Skeletal muscle cell (primary cell): ENCODE measurements at regions not wholly inside any gene's neighbourhood (a gene's known extent, or its start where the extent isn't known, plus 50 kb on each side); places are given as distances from the start of the nearest gene placed in this dataset.

ENCODE experiments used
- DNase-seq: peaks from one replicate; pipeline ENCODE4 v3.0.0-alpha.2; 2010; ENCODE audit warnings: low read depth
- H3K4me3 ChIP-seq: 2 replicates; pipeline ENCODE4 v1.5.1; 2011; ENCODE audit warnings: low read depth, mild to moderate bottlenecking, control low read depth, low read length, moderate library complexity

DNA sequence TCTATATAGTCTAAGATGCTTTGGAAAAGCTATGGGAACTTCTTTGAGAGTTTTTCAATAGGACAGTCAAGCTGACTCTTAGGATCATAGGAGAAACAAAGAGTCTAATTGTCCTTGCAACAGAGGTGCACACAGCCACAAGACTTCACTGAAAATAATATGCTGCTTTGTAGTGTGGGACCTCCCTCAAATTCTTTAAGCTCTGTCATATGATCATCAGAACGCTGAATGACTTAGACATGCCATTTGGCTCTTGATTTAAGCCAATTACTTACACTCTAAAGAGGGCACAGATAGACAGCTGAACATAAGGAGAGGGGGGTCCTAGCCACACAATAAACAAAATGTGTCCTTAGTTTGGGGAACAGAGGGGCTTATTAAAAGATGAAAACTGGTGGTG lies 818.7 kb upstream of the GJE1 start:
- H3K4me3 ChIP-seq: no peak overlapping the region
- DNase-seq: no peak

DNA sequence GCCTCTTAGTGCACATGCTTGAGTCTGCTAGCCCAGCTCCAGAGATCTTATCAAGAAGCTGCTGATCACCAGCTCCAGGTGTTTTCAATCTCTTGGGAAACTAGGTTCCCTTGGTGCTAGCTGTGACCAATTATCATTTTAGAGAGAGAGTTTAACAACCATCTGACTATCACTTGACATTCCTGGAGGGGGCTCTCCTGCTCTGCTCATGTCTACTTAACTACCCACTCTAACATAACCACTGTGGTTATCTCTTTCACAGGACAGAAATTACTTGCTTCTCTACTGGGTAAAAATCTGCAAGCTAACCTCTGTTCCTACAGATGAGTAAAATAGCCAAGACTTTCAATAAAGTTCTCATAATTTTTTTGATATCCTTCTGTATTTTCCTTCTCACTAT lies 823.4 kb upstream of the GJE1 start:
- no peak overlapping the region for H3K4me3 ChIP-seq
- DNase-seq: no peak

DNA sequence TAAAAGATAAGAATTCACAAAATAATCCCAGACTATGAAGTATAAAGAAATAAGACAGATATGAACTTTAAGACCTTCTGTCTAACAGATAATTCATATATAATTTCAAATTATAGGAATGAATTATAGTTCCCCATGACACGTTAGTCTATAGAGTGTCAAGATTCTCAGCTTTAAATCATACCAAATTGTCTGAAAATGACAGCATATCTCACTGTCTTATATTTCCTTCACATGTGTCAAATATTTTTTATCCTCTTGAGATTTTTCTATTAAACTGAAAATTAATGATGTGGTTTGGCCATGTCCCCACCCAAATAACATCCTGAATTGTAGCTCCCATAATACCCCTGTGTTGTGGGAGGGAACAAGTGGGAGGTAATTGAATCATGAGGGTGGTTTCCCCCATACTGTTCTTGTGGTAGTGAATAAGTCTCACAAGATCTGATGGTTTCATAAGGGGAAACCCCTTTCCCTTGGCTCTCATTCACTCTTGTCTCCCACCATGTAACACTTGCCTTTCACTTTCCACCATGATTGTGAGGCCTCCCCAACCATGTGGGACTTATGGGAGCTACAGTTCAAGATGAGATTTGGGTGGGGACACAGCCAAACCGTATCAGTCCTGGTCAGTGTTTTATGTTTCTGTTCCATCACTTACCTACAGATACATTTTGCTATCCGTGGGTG lies 825.3 kb upstream of the GJE1 start:
- DNase-seq: no peak
- H3K4me3 ChIP-seq: no peak overlapping the region

DNA sequence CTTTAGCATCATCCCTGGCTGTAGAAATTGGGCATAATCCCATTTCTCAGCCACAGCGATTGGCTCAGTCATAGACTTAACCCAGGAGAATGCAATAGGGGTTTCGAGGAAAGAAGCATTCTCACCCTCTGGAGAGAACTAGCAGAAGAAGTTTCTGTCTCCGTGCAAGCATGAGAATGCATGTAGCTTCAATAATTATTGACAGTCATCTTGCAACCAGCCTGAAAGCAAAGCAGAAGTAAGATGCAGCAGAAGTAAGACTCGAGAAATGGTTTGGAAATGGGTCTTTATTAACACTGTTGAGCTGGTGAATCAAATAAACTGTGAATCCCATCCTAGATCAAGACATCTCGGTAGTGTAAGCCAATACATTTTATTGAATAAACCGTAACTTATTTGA lies 828.8 kb upstream of the GJE1 start:
- no peak for DNase-seq
- H3K4me3 ChIP-seq: no peak overlapping the region

DNA sequence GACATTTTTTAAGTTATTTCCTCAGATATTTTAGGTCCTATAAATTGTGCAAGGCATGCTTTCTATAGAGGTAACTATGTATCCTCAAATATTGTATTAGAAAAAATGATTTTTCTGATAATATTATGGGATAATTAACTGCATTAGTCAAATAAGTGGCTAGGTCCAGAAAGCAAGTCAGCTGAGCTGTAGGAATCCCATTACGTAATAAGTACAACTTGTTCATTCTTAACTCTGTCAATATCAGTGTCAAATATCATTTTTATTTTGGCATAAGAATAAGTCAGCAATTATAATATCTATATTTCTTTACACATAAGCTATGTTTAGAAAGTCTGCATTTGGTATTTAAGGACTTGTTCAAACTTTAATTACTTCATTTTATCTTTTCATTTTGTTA lies 830.9 kb upstream of the GJE1 start:
- no peak overlapping the region for H3K4me3 ChIP-seq
- DNase-seq: no peak

DNA sequence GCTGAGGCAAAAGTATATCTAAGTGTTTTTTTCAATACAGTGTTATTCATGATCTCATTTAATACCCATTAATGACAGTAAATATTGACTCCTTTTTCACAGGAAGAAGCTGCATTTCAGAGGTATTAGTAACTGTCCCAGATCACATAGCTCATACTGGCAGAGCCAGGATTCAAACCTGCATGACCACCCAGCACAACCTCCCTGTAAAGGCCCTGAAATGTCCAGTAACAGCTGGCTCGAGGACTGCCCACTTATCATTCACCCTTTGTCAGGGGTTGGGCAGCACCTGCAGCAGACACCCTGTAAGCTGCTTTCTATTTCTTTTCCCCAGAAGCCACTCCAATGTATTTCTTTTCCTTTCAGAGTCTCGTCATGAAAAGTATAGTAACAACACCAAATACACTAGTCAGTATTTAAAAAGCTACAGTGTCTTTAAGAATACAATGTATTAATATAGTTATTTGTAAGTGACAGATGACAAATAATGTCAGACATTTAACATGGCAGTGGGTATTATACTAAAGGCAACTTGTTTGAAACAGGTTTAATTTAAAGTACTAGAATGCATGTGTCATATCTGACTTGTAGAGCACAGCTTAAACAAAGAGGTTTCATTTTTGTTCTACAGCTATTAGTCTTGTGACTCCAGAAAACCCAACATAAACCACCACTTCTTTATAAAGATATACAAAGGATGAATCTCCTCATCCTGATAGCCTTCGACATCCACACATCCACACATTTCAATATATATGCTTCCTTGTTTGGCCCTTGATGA lies 841.6 kb upstream of the GJE1 start:
- H3K4me3 ChIP-seq: no peak overlapping the region
- no peak for DNase-seq

DNA sequence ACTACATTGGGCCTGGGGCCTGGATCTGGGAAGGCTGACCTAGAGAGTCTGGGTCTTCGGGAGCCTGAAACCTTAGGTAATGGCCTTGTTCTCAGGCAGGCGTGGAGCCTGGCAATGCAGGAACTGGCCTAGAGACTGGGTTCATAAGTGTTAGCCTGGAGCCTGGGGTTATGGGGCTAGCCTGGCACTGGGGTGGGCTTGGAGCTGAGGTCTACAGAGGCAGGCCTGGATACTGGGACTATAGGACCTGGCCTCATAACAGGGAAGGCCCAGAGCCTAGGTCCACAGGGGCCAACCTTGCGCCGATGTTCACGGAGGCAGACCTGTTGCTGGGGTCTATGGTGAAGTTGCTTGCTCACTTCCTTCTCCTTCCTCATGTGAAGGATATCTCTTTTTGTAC lies 843.8 kb upstream of the GJE1 start:
- no peak overlapping the region for H3K4me3 ChIP-seq
- no peak for DNase-seq

DNA sequence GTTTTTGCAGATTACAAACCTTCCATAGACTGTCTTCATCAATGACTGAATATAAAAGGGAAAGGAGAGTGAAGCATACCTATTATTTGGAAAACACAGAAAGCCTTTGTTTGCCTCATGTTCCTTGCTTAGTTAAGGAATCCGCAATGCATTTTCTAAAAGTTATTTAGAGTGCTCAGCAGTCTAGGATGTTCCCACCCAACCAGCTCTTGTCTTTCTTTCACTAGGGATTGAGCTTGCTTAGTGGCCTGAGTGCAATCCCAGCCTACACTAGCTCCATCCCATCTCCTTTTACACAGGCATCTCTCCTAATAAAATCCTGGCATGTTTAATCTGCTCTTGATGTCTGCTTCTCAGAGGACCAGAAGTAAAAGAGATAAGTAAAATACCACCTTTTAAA lies 850.5 kb upstream of the GJE1 start:
- DNase-seq: no peak
- no peak overlapping the region for H3K4me3 ChIP-seq

DNA sequence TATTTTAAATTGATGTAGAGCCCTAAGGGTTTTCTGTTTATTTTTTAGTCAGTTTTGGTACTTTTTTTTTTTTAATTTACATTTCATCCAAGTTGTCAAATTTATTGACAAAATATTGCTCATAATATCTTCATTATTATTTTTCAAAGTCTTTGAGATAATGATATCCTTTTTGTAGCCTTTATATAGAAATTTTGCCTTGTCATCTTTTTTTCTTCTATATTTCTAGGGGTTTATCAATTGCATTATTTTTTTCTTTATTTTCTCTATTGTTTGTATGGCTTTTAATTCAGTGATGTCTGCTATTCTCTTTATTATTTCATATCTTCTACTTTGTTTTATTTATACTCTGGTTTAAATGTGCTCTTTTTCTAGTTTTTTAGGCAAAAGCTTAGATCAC lies 863.0 kb upstream of the GJE1 start:
- H3K4me3 ChIP-seq: no peak overlapping the region
- DNase-seq: no peak

DNA sequence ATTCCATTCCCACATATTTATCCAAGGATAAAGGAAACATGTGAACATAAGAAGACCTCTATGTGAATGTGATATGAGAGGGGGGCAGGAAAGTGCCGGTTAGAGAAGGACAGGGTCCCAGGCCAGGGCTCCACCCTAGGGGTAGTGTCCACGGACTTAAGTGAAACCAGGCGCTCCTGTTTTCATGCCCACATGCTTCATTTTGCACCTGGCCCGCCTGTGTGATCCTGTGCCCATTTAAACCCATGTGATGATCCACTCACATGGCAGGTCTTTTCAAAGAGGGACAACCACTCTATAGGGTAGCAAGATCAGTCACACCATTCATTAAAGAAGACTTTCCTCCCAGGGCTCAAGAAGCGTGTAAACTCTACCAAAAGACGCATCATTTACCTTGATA lies 865.3 kb upstream of the GJE1 start:
- H3K4me3 ChIP-seq: no peak overlapping the region
- DNase-seq: no peak

DNA sequence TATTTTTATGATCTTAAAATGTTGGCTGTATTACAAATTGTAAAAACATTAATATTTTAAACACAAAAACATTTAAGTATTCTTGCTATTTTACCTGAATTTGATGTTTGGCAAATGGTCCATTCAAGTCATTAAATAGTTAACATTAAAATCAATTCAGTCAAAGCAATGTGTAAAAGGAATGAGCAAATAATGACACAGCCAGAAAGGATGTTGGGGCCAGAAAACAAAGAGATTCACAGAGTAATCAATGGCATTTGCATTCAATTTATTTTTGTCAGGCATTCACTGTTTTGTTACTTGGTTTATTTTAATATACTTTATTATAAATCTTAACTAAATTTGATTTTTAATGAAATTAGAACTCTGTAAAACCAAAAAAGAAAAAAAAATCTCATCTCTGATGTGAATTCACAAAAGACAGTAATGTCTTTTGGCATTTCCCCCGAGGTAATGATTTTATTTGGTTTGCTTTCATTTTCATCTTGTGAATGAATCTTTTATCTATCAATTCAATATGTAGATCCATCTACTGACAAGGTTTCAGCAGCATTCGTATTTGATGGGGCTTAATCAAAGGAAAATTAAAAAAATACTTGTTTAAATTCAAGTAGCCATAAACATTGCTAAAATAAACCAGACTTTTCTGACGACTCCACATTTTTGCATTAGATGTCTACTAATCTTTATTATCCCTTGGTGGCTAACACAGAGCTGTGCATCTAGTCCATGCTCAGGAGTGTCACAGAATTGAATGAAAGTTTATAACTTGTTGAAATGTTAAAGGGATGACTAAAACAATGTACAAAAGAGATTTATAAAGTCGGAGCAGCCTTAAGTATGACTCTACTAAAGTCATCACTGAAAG lies 866.7 kb upstream of the GJE1 start:
- no peak for DNase-seq
- H3K4me3 ChIP-seq: peak overlapping the region; percentile 37

DNA sequence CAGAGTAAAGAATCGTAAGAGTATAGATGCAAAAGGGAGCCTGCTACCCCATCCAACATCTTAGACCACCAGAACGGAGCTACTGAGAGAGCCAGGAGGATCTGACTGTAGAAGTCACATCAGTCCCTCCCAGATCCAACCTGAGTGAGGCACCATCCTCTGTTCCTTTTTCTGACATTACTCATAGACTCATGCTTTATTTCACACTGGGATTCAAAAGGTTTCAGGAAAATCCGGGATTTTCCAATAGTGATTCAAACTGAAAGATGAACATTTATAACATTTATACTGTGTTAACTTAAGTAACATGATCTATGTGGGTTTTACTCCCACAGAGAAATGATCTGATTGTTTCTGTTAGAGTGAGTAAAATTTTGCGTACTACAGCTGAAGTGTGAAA lies 868.6 kb upstream of the GJE1 start:
- DNase-seq: no peak
- no peak overlapping the region for H3K4me3 ChIP-seq

DNA sequence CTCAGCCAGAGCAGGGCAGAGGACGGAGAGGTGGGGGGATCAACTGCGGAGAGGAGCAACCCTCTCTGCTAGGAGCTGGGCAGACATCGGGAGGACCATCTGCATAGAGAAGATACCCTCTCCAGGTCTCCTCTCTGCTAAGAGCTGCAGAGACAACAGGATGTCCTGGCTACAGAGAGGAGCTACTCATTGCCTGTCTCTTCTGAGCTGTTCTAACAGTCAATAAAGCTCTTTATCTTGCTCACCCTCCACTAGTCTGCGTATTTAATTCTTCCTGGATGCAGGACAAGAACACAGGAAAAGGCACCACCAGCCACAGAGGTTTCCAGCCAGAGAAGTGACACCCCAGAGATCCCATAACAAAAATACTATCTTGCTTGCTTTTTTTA lies 871.1 kb upstream of the GJE1 start:
- no peak for DNase-seq
- no peak overlapping the region for H3K4me3 ChIP-seq

DNA sequence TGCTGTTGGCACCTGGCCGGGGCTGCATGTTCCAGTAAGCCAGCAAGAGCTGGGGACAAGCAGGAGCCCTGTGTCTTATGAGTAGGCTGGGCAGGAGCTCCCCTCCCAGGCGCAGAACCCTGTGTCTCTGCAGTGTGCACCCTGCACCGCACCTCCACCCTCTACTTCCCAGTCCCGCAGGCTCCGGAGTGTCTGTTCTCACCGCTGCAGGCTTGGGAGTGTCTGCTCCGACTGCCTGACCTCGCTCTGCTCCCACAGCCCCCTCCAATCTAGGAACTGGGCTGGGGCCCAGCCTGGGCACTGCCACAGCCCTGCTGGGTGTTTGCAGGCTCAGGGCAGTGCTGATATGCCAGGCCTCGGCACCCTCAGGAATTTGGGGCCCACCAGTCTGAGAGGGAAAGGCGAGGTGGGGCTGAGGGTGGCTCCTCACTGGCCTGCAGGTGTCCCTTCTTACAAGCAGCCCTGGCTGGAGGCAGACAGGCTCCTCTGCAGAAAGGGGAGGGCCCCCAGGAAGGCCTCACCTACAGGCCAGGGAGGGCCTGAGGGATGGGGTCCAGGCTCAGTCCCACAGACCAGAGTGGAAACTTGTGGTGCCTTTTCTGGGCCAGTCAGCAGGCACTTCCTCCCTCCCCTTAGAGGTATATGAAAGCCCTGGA lies 871.6 kb upstream of the GJE1 start:
- no peak overlapping the region for H3K4me3 ChIP-seq
- DNase-seq: no peak

DNA sequence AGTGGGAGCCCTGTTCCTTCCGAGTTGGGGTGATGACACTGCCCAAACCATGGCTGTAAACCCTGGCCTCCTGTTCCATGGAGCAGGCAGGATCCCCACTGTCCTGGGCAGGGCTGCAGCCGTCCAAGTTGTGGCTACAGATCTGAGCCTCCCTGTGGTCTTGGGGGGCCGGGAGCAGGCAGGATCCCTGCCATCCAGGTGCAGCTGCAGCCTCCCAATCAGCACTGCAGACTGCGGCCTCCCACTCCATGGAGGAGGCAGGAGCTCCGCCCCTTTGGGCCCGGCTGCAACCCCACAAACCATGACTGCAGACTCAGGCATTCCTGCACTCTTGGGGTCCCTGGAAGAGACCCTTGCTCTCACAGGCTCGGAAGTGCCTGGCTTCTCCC lies 872.1 kb upstream of the GJE1 start:
- H3K4me3 ChIP-seq: no peak overlapping the region
- no peak for DNase-seq

DNA sequence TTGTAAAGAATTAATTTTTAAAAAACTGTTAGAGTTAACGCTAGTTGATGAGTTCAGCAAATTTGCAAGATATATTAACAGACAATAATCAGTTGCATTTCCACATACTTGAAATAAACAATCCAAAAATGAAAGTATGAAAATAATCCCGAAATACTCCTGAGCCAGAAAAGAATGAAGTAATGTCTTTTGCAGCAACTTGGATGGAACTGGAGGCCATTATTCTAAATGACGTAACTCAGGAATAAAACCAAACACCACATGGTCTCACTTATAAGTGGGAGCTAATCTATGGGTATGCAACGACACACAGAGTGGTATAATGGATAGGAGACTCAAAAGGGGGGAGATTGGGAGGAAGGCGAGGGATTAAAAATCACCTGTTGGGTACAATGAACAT lies 872.9 kb upstream of the GJE1 start:
- H3K4me3 ChIP-seq: no peak overlapping the region
- DNase-seq: no peak

DNA sequence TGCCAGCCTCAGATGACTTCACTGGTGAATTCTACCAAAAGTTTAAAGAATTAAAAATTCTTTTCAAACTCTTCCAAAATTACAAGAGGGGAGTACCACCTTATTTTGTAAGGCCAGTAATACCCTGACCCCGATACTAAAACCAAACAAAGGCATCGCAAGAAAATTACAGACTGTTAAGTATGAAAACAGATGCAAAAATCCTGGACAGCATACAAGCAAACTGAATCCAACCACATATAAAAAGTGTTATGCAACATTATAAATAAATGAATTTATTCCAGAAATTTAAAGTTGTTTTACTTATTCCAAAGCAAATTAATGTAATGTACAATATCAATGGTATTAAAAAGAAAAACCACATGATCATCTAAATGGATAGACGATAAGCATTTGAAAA lies 873.6 kb upstream of the GJE1 start:
- DNase-seq: no peak

DNA sequence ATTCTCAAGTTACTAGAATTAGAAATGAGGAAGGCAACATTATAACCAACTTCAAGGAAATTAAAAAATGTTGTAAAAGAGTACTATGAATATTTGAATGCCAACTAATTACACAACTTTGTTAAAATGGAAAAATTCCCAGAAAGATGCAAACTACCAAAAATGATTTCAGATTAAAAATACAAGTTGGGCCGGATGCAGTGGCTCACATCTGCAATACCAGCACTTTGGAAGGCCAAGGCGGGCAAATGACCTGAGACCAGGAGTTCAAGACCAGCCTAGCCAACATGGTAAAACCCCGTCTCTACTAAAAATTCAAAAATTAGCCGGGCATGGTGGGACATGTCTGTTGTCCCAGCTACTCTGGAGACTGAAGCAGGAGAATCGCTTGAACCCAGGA lies 874.2 kb upstream of the GJE1 start:
- DNase-seq: no peak
- H3K4me3 ChIP-seq: no peak overlapping the region

More for the DNA sequence above, 873.6 kb upstream of the GJE1 start:
- no peak overlapping the region for H3K4me3 ChIP-seq

DNA sequence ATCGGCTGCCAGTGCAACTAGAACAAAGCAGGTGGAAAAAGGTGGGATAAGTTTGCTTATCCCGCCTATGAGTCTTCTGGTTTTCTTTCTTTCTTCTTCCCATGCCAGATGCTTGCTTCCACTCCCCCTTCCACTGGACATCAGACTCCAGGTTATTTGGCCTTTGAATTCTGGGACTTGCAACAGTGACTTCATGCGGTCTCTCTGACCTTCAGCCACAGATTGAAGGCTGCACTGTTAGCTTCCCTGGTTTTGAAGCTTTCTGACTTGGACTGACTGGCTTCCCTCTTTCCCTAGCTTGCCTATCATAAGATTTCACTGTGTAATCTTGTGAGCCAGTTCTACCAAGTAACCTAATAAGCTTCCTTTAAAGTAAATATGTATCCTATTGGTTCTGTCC lies 878.4 kb upstream of the GJE1 start:
- no peak for DNase-seq
- H3K4me3 ChIP-seq: no peak overlapping the region
